Central memory CD4-positive, alpha-beta T cell (primary cell): ENCODE measurements at regions not wholly inside any gene's neighbourhood (a gene's known extent, or its start where the extent isn't known, plus 50 kb on each side); places are given as distances from the start of the nearest gene placed in this dataset.
"Not testable (repeated sequence)": the region's sequence is repeated elsewhere in the genome, so short reads cannot be mapped to it uniquely, and the experiment has no call there.

ENCODE experiments used
- DNase-seq: peaks from one replicate; pipeline ENCODE4 v3.0.0; 2022

DNA sequence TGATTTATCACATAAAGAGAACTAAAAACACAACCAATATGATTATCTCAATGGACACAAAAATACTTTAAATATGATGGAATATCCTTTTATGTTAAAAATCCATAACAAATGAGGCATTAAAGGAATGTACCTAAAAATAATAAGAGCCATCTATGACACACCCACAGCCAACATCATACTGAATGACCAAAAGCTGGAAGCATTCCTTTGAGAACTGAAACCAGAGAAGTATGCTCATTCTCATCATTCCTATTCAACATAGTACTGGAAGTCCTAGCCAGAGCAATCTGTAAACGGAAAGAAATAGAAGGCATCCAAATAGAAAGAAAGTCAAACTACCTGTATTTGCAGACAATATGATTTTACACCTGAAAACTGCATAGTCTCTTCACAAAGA, 671.0 kb downstream of the SLITRK1 start:
- DNase-seq: no peak

- no peak for DNase-seq
Observed at GRCh38 chr13:83204886-83205285, 677.4 kb downstream of the SLITRK1 start.

- no peak for DNase-seq
Observed at GRCh38 chr13:83201506-83201905, 680.8 kb downstream of the SLITRK1 start.

- DNase-seq: no peak
Observed at GRCh38 chr13:83197316-83197715, 685.0 kb downstream of the SLITRK1 start.

DNA sequence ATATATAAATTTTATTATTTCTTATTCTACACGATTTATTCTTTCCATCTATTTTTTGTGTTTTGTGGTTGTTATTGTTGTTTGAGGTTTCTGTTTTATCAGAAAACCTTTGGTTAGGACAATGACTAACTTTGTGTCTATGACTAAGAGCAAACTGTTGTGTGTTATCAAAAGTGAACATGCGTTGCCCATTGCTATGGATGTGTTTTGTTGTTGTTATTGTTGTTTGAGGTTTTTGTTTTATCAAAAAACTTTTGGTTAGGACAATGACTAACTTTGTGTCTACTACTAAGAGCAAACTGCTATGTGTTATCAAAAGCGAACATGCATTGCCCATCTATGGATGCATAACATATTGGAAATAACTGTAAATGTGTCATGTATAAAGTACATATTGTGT, 692.3 kb downstream of the SLITRK1 start:
- no peak for DNase-seq

DNA sequence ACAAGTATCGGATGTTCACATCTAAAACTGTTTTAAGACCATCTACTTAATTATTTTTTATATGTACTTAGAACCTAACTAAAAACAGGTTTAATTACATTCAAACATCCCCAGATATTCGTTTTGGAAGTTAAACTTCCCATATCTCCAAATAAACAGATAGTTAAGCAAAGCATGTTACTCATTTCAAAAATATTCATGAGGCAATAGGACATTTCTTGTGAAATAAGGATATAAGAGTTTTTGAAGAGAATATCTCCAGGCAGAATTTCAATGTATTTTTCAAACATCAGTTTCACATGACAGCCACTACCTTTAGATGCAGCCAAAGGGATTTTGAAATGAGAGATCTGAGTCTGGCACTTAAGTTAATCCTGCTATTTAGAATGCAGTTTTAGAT, 697.5 kb downstream of the SLITRK1 start:
- no peak for DNase-seq

DNA sequence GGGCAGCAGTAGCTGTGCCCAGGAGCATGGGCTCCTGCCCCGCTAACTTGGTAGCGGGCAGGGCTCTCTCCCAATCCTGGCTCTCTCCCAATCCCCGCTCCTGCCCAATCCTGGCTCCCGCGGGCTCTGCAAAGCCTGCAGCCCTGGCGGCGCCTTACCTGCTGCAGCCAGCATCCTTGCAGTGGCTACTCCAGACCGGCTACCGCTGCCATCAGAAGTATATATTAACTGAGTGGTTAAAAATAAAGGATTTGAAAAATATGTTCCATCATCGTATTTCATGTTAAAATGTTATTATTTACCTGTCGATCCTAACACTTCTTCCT, 698.2 kb downstream of the SLITRK1 start:
- no peak for DNase-seq

- no peak for DNase-seq
Observed at GRCh38 chr13:83183439-83184149, 698.7 kb downstream of the SLITRK1 start.

- no peak for DNase-seq
Observed at GRCh38 chr13:83182845-83183244, 699.4 kb downstream of the SLITRK1 start.

- DNase-seq: no peak
Observed at GRCh38 chr13:83178008-83178407, 704.3 kb downstream of the SLITRK1 start.

DNA sequence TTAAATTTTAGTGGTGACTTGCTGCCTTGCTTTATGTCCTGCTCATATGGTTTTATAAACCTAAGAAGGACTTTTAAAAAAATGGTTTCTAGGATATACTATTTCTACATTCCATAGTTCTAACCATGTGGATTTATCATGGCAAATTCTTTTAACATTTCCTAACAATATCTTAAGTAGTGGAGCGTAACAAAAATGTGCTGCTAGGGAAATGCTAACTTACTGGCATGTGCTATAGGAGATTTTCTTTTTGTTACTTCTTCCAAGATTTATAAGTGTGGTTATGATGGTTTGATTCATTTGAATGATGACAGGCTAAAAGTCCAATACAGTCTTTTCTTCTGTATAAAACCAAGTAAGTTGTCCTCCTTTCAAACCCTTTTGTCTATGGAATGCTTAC, 713.7 kb downstream of the SLITRK1 start:
- no peak for DNase-seq

GRCh38 chr13:83167203-83167602, 715.1 kb downstream of the SLITRK1 start:
- no peak for DNase-seq

- no peak for DNase-seq
Observed at GRCh38 chr13:83166550-83166949, 715.7 kb downstream of the SLITRK1 start.

DNA sequence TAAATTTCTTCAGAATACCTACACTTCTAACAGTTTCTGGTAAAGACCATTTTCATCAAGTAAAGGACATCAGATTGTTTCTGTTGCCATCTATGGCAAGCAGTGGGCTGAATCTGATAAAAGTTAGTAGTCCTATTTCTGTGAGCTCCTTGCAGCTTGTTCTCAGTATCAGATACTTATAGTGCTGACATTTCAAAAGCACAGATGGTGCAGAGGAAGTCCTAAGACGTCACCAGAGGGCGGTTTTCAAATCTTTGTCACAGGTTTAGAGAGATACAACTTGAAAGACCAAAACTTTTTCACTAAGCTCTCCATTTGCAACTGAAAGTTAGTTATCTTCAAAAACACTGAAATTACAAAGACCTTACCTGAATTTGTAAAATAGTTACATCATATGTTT, 719.8 kb downstream of the SLITRK1 start:
- no peak for DNase-seq

GRCh38 chr13:83153848-83154247, 728.4 kb downstream of the SLITRK1 start:
- no peak for DNase-seq

DNA sequence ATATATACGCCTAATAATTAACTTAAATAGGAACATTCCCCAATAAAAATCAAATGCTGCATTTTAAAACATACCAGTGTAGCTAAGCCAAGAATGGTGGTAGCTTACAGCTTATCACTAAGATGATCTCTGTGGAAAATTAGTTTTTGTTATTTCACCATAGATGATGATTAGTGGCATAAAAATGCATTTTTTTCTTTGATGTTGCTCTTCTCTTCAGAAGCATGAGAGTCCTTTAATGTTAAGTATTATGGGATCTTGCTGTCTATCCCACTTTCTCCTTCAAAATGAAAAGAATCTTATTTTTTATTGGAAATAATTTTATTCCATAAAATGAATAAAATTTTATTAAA, 731.0 kb downstream of the SLITRK1 start:
- DNase-seq: no peak

DNA sequence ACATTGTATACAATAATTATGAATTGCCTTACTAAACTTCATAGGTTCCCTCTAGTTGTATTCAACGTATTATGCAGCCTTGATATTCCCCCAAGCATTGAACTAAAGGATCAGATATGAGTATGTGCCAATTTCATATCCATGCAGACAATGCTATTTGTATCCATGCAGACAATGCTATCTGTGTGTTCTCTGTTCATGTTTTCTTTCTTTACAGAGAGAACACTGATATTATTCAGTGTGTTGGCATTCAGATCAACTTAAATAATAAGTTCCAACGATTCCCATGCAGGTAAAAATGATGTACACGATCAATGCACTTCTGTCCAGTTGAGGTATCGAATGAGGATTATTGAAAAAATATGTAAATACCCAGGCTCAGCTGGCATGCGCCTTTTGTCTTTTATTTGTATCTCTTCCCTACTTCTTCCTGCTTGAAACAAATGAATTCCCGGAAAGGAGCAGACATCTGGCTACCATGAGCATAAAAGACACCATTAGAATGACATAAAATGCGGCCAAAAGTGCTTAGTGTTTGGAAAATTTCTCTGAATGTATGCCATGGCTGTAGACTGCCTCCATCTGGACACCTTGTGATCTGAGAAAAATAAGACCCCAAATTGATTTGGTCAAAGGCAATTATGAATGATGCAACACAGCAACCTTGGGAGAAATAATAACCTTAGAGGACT, 731.5 kb downstream of the SLITRK1 start:
- DNase-seq: no peak

DNA sequence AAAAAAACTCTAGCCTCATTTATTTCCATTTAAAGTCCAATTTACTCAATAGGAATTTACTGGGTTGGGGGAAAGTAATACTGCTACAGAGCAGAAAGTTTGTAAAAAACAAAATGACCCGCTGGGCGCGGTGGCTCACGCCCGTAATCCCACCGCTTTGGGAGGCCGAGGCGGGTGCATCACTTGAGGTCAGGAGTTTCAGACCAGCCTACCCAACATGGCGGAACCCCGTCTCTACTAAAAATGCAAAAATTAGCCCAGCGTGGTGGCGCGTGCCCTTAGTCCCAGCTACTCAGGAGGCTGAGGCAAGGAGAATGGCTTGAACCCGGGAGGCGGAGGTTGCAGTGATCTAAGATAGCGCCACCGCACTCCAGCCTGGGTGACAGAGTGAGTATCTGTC, 745.6 kb downstream of the SLITRK1 start:
- no peak for DNase-seq

- no peak for DNase-seq
Observed at GRCh38 chr13:83125791-83126190, 756.5 kb downstream of the SLITRK1 start.

GRCh38 chr13:83121896-83122295, 760.4 kb downstream of the SLITRK1 start:
- no peak for DNase-seq

GRCh38 chr13:83117046-83117445, 765.2 kb downstream of the SLITRK1 start:
- DNase-seq: no peak

DNA sequence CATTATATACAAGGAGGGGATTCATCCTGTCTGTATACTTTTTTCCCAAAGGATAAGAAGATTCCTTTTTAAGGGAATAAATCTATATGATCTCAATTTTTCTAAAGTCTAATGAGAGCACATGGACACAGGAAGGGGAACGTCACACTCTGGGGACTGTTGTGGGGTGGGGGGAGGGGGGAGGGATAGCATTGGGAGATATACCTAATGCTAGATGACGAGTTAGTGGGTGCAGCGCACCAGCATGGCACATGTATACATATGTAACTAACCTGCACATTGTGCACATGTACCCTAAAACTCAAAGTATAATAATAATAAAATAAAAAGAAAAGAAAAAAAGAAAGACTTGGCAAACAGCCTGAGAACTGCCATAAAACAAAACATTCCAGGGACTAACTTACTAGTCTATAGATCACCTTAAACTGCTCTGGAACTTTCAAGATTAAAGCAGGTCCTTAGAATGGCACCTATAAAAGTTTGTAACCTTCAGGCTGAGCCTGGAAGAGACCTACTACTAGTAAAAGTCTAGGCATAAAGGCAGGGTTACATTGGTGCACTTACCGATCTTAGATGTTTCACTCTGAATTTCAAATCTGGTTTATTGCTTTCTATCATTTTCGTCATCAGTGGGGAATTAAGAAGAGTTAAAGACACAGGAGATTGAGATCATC, 780.6 kb downstream of the SLITRK1 start:
- DNase-seq: not testable (repeated sequence)

- DNase-seq: no peak
Observed at GRCh38 chr13:83100237-83100636, 782.0 kb downstream of the SLITRK1 start.

GRCh38 chr13:83088858-83089257, 793.4 kb downstream of the SLITRK1 start:
- no peak for DNase-seq
